ENCODE measurements at regions not wholly inside any gene's neighbourhood (a gene's known extent, or its start where the extent isn't known, plus 50 kb on each side); places are given as distances from the start of the nearest gene placed in this dataset.

DNA sequence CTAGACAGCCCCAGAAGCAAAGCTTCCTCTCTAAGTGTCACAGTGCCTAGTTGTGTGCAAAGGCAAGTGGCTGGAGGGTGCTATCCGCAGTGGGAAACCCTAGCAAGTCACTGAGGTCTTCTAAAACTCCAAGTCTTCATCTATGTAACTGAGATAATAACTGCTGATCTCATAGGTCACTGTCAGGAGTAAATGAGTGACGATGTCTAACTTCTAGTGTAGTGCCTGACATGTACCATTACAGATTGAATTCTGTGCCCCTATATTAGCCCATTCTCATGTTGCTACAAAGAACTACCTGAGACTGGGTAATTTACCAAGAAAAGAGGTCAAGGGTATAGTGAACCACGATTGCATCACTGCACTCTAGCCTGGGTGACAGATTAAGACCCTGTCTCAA, 253.5 kb upstream of the JARID2 start:
- no peak for DNase-seq
- Mint-ChIP-seq H3K9me3 (ENCODE audit: unreplicated experiment) (no peaks in the 10 kb centered on the region), H3K36me3 (ENCODE audit: unreplicated experiment) (no peaks in the 10 kb centered on the region), H3K27ac (ENCODE audit: unreplicated experiment) (no peak overlapping the region), H3K4me3 (ENCODE audit: unreplicated experiment) (no peak overlapping the region), H3K27me3 (ENCODE audit: unreplicated experiment) (no peaks in the 10 kb centered on the region), H3K4me1 (ENCODE audit: low read depth, unreplicated experiment) (no peaks in the 10 kb centered on the region)
- TF ChIP-seq, protein P1, sequence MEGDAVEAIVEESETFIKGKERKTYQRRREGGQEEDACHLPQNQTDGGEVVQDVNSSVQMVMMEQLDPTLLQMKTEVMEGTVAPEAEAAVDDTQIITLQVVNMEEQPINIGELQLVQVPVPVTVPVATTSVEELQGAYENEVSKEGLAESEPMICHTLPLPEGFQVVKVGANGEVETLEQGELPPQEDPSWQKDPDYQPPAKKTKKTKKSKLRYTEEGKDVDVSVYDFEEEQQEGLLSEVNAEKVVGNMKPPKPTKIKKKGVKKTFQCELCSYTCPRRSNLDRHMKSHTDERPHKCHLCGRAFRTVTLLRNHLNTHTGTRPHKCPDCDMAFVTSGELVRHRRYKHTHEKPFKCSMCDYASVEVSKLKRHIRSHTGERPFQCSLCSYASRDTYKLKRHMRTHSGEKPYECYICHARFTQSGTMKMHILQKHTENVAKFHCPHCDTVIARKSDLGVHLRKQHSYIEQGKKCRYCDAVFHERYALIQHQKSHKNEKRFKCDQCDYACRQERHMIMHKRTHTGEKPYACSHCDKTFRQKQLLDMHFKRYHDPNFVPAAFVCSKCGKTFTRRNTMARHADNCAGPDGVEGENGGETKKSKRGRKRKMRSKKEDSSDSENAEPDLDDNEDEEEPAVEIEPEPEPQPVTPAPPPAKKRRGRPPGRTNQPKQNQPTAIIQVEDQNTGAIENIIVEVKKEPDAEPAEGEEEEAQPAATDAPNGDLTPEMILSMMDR (IDR thresholded peaks at IDR 0.05; ENCODE audit: partially characterized antibody, unreplicated experiment): no peak

DNA sequence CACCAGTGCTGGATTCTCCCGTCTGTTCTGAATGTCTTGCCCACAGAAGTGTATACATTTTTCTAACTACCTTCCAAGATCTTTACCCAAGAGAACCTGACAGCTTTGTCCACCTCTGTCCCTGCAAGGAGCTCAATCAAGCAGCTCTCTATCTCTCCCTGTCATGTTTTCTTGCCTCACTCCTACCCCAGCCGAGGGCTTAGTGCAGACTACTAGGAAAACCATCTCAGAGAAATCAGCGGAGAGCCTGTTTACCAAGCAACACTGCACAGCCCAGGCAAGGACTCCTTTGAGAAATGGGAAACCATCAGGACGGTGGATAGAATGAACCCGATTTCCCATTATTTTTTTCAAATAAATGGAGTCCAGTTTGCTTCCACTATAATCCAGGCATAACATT, 250.7 kb upstream of the JARID2 start:
- peaks cover 1% of the 10 kb centered on the region for H3K9me3 Mint-ChIP-seq (ENCODE audit: unreplicated experiment)
- no peak overlapping the region for H3K4me3 Mint-ChIP-seq (ENCODE audit: unreplicated experiment)
- no peaks in the 10 kb centered on the region for H3K4me1 Mint-ChIP-seq (ENCODE audit: low read depth, unreplicated experiment)
- H3K27ac Mint-ChIP-seq (ENCODE audit: unreplicated experiment): no peak overlapping the region
- H3K36me3 Mint-ChIP-seq (ENCODE audit: unreplicated experiment): no peaks in the 10 kb centered on the region
- H3K27me3 Mint-ChIP-seq (ENCODE audit: unreplicated experiment): no peaks in the 10 kb centered on the region
- TF ChIP-seq, protein P1 (IDR thresholded peaks at IDR 0.05; ENCODE audit: partially characterized antibody, unreplicated experiment): no peak
- DNase-seq: no peak

DNA sequence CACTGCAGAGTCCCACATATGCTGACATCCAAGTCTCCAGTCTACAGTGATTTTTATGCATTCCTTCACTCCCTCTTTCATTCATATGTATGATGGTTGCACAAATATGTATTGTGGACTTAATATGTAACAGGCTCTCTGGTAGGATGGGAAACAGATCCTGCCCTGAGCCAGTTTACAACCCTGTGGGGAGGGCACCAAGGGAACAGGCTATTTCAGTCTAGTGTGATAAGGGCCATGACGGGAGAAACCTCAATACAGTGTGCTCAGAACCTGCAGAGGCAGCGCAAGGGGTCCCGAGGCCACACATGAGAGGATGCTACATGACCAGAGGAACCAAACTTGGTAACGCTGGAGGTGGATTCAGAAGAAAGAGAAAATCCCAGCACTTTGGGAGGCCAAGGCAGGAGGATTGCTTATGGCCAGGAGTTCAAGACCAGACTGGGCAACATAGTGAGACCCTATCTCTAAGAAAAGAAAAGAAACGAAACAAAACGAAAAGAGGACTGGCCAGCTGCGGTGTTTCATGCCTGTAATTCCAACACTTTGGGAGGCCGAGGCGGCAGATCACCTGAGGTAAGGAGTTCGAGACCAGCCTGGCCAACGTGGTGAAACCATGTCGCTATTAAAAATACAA, 249.8 kb upstream of the JARID2 start:
- Mint-ChIP-seq H3K9me3 (ENCODE audit: unreplicated experiment) (peaks cover 1% of the 10 kb centered on the region), H3K27ac (ENCODE audit: unreplicated experiment) (no peak overlapping the region), H3K36me3 (ENCODE audit: unreplicated experiment) (no peaks in the 10 kb centered on the region), H3K4me1 (ENCODE audit: low read depth, unreplicated experiment) (no peaks in the 10 kb centered on the region), H3K27me3 (ENCODE audit: unreplicated experiment) (no peaks in the 10 kb centered on the region), H3K4me3 (ENCODE audit: unreplicated experiment) (no peak overlapping the region)
- DNase-seq: no peak
- TF ChIP-seq, protein P1 (IDR thresholded peaks at IDR 0.05; ENCODE audit: partially characterized antibody, unreplicated experiment): no peak

DNA sequence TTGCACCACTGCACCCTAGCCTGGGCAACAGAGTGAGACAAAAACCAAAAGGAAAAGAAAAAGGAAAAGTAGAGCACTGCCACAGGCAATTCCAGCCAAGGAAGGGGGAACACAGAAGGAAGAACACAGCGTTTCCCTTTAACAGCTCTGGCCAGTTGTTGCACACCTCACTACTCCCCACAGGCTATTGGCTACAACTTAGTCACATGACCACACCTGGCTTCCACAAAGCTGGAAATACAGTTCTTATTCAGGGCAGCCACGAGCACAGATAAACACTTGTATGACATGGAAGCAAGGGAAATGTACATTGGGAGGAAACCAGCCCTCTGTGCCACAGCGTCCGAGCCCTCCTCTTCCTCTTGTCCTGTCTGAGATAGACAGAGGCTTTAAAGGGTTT, 249.0 kb upstream of the JARID2 start:
- H3K36me3 Mint-ChIP-seq (ENCODE audit: unreplicated experiment): no peaks in the 10 kb centered on the region
- no peak overlapping the region for H3K4me3 Mint-ChIP-seq (ENCODE audit: unreplicated experiment)
- no peaks in the 10 kb centered on the region for H3K4me1 Mint-ChIP-seq (ENCODE audit: low read depth, unreplicated experiment)
- no peak overlapping the region for H3K27ac Mint-ChIP-seq (ENCODE audit: unreplicated experiment)
- no peak for DNase-seq
- peaks cover 1% of the 10 kb centered on the region for H3K9me3 Mint-ChIP-seq (ENCODE audit: unreplicated experiment)
- no peaks in the 10 kb centered on the region for H3K27me3 Mint-ChIP-seq (ENCODE audit: unreplicated experiment)
- TF ChIP-seq, protein P1 (IDR thresholded peaks at IDR 0.05; ENCODE audit: partially characterized antibody, unreplicated experiment): no peak

DNA sequence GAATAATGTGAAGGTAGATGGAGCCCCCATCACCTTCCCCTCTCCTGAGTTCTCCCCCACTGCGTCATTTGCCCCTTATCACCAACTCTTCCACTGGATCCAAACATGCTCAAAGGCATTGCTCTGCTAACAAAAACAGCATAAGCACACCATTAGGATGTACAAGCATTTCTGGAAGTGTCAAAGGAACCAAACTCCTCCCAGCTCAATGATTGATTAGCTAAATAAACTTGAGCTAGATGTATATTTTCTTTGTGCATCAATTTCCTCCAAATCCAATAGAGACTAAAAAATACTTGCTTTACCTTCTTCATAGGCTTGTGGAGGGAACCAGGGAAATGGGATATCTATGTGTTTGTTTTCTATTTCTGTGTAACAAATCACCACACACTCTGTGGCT, 248.4 kb upstream of the JARID2 start:
- no peak for DNase-seq
- H3K4me3 Mint-ChIP-seq (ENCODE audit: unreplicated experiment): no peak overlapping the region
- TF ChIP-seq, protein P1 (IDR thresholded peaks at IDR 0.05; ENCODE audit: partially characterized antibody, unreplicated experiment): no peak
- H3K4me1 Mint-ChIP-seq (ENCODE audit: low read depth, unreplicated experiment): no peaks in the 10 kb centered on the region
- no peaks in the 10 kb centered on the region for H3K27me3 Mint-ChIP-seq (ENCODE audit: unreplicated experiment)
- no peaks in the 10 kb centered on the region for H3K36me3 Mint-ChIP-seq (ENCODE audit: unreplicated experiment)
- H3K9me3 Mint-ChIP-seq (ENCODE audit: unreplicated experiment): peaks cover 1% of the 10 kb centered on the region
- H3K27ac Mint-ChIP-seq (ENCODE audit: unreplicated experiment): no peak overlapping the region

Data from glutamatergic neuron (in vitro differentiated cells).